ENCODE measurements at regions not wholly inside any gene's neighbourhood (a gene's known extent, or its start where the extent isn't known, plus 50 kb on each side); places are given as distances from the start of the nearest gene placed in this dataset.
"Not testable (repeated sequence)": the region's sequence is repeated elsewhere in the genome, so short reads cannot be mapped to it uniquely, and the experiment has no call there.

GRCh38 chr13:107916902-107917301, 298.4 kb downstream of the LIG4 start:
- not testable (repeated sequence) for DNase-seq; H2AFZ ChIP-seq (ENCODE audit: low read length); H3K27ac Mint-ChIP-seq; H3K79me1 ChIP-seq (ENCODE audit: insufficient read depth, low read depth, low read length, poor library complexity, severe bottlenecking); H3K36me3 Mint-ChIP-seq (ENCODE audit: insufficient read depth in 1 of 3, low read depth in 3 of 3); H3K18ac ChIP-seq (ENCODE audit: insufficient read length, low read depth, low read length); H3K27ac ChIP-seq (ENCODE audit: insufficient read length, low read depth, low read length); H3K23ac ChIP-seq (ENCODE audit: insufficient read length, low read depth, low read length); H2BK12ac ChIP-seq (ENCODE audit: insufficient read length, low read depth, low read length); H2AK5ac ChIP-seq (ENCODE audit: insufficient read length, low read length); H3K27me3 Mint-ChIP-seq (ENCODE audit: low read depth); H4K91ac ChIP-seq (ENCODE audit: insufficient read length, low read depth, low read length); H3K4ac ChIP-seq (ENCODE audit: low read depth, low read length); H3T11ph ChIP-seq (ENCODE audit: low read length); H3K4me2 ChIP-seq (ENCODE audit: insufficient read depth, insufficient read length, low read length); H3K9ac ChIP-seq (ENCODE audit: extremely low read depth, insufficient read length, low read length); H3K23me2 ChIP-seq (ENCODE audit: insufficient read length, low read depth, low read length, poor library complexity, severe bottlenecking); H2BK15ac ChIP-seq (ENCODE audit: low read depth, low read length); H3K56ac ChIP-seq (ENCODE audit: insufficient read length, low read depth, low read length); H4K5ac ChIP-seq (ENCODE audit: insufficient read length, low read depth, low read length); H3K9me3 ChIP-seq (ENCODE audit: control insufficient read depth, low read depth, low read length); H3K4me1 Mint-ChIP-seq; H3K27me3 ChIP-seq (ENCODE audit: insufficient read depth, low read length); H3K4me3 Mint-ChIP-seq; H3K79me2 ChIP-seq (ENCODE audit: insufficient read depth, low read length); H2BK5ac ChIP-seq (ENCODE audit: insufficient read length, low read length); H3K4me1 ChIP-seq (ENCODE audit: insufficient read depth, low read length); H2BK20ac ChIP-seq (ENCODE audit: low read depth, low read length, poor library complexity, severe bottlenecking); H4K20me1 ChIP-seq (ENCODE audit: control insufficient read depth, insufficient read depth, insufficient read length); H4K8ac ChIP-seq (replicated peaks; ENCODE audit: insufficient read length, low read depth, low read length); H3K9me3 Mint-ChIP-seq; H2BK120ac ChIP-seq (ENCODE audit: low read depth, low read length, poor library complexity, severe bottlenecking); H3K14ac ChIP-seq (ENCODE audit: insufficient read depth, low read length)
- WGBS (ENCODE audit: extremely low coverage, insufficient read length, low lambda C conversion rate) = no CpG with 5 or more reads among the region's 1 CpG

Measured in H9 (cell line).